ENCODE measurements at regions not wholly inside any gene's neighbourhood (a gene's known extent, or its start where the extent isn't known, plus 50 kb on each side); places are given as distances from the start of the nearest gene placed in this dataset.

DNA sequence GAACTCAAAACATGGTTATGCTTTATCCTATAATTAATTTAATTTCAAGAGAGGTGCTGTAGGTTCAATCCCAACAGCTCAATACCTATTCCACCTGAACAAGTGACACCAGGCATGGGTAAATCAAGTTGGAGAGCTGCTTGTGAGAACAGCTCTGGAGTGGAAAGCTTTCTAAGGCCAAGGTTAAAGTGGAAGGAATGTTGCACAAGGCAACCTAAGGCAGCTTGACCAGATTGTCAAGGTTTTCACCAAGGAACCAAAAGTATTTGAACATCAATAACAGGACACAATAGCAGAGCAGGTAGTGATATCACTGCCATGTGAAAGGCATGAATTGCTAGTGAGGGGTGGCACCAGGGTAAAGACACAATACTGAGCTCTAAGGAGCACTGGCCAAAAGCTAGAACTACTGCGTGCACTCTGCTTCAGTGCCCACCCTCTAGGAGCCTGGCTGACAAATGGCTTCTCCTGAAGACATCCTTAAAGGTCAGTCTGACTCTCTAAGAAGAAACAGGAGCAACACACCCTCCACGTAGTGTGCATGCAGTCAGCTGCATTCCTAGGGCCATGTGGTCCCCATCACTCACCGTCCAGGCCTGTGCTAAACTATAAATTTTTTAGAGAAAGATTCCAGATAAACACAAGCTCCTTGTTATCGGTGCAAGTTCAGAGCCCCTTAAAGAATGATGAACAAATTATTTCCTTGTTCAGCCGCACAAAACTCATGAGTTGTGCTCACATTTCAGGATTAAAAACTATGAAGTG lies 677.7 kb upstream of the KLF4 start:
- no peak overlapping the region for H3K4me3 ChIP-seq (ENCODE audit: low read depth, low read length)
- DNase-seq (ENCODE audit: low read depth) = no peak

DNA sequence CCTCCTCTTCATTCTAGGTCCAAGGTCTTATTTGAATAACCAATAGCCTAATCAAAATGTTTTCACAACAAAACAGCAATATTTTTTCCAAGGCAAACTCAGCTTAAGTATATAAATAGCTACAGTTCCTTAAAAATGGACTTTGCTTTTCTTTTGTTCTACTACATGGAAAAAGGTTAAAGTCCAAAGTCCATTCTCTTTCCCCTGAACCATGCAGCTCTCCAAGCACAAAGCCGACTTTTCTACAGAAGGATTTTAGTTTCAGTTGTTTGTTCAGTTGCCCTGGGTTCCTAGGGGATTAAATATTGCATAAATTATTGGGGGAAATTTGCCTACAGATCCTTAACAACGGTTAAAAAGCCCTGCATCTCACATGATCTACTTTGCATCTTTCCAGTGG lies 677.0 kb upstream of the KLF4 start:
- no peak for DNase-seq (ENCODE audit: low read depth)
- no peak overlapping the region for H3K4me3 ChIP-seq (ENCODE audit: low read depth, low read length)

DNA sequence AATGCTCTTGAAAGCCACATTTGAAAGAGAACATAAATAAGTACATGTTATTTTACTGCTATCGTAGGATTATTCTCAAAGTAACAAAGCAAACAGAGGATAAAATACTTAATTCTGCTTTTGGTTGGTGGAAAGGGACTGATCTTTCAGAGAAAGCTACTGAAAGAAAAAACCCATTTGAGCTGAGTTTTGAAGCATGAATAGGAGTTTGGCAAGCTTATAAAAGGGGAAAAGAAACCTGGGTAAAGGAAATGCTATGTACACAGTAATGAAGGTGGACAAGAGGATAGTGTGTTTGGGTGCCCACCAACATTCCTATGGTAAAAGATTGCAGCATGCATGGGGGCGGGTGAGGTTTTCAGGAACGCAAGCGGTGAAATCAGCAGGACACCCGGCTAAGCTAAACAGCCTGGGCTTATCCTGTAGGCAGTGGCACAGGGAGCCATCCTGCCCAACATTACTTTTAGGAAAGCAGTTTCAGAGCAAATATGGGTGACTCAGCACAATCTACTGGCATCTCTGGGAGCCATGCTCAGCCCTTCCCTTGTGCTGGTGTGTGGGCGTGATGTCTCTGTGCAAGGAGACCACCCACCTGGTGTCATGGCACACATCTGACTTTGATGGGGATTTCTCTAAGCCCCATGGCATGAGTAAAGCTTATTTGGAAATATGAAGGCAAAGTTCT lies 673.9 kb upstream of the KLF4 start:
- DNase-seq (ENCODE audit: low read depth) = no peak
- no peak overlapping the region for H3K4me3 ChIP-seq (ENCODE audit: low read depth, low read length)

DNA sequence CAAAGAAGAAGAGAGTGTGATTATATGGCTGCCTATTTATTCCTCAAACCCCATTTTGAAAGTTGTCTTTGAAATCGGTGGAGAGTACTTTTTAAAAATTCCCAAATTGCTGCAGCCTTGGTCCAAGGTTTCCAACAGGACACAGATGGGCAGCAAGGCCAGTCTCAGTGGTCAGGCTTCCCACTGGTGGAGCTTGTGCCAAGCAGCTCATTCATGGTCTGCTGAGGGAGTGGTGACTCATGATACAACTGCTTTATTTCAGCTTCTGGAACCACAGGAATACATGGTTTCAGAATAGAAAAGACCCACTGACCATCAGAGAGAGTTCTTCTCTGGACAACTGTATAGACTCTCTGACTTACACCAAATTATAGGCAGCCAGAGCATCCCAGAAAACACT lies 673.1 kb upstream of the KLF4 start:
- peak; percentile 78 for DNase-seq (ENCODE audit: low read depth)
- H3K4me3 ChIP-seq (ENCODE audit: low read depth, low read length) = no peak overlapping the region

DNA sequence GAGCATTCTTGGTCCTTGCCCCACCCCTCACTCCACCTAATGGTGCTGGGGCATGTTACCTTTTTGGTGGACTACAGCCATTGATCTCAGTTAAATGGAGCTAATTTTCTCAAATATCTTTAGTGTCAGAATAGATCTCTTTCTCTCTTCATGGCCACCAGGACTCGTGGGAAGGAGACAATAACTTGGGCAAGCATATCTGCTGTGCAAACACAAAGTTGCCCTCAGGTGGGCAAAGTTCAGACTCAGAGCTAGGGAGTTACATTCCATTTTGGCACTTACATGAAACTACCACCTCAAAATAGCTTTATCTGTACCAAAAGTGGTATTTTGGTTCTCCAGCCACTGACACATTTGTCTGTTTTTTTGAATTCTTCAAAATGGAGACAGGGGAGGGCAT lies 671.9 kb upstream of the KLF4 start:
- DNase-seq (ENCODE audit: low read depth) = no peak
- H3K4me3 ChIP-seq (ENCODE audit: low read depth, low read length) = no peak overlapping the region

DNA sequence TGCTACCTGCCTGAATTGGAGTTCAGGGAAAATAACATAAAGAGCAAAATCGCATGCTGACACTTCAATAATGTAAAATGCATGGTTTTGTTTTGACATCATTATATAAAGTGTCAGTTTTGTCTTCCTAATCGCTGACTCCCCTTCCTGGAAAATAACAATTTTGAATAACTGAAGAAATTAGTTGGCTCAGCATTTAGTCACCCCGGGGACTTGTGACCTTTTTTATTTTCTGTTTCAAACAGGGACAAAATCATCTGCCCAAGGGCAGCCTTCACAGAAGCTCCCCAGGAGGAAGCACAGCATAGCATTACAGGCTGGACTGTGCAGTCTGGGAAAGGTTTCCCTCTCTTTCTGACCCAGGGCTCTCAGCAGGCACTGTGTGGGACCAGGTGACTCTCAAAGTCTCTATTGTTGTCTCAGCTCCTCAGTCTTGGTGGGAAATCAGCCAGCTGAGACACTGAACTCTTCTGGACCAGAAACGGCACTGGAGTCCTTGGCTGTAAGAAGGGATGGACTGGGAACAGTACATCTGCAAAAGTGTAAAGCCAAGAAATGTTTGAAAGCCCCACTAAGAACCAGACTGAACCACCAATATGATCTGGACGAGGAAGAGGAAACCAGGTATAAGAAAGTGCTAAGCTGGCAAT lies 671.3 kb upstream of the KLF4 start:
- no peak overlapping the region for H3K4me3 ChIP-seq (ENCODE audit: low read depth, low read length)
- no peak for DNase-seq (ENCODE audit: low read depth)

DNA sequence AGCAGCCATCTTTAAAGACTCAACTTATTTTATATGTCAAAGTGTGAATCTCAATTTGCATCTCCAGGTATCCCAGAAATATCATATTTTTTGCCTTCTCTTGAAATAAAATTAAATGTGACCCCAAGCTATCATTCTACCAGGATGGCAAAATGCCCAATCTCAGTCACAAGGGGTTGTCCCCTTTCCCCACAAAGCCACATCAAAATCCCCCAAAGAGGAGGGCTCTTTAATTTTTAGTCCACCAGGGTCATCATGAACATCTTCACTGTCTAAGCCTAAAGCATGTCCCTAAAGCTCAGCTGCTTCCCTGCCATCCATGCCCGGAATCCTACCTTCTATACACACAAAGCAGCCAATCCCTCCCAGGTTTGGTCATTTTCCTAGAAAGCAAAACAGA lies 670.5 kb upstream of the KLF4 start:
- no peak overlapping the region for H3K4me3 ChIP-seq (ENCODE audit: low read depth, low read length)
- DNase-seq (ENCODE audit: low read depth) = no peak

DNA sequence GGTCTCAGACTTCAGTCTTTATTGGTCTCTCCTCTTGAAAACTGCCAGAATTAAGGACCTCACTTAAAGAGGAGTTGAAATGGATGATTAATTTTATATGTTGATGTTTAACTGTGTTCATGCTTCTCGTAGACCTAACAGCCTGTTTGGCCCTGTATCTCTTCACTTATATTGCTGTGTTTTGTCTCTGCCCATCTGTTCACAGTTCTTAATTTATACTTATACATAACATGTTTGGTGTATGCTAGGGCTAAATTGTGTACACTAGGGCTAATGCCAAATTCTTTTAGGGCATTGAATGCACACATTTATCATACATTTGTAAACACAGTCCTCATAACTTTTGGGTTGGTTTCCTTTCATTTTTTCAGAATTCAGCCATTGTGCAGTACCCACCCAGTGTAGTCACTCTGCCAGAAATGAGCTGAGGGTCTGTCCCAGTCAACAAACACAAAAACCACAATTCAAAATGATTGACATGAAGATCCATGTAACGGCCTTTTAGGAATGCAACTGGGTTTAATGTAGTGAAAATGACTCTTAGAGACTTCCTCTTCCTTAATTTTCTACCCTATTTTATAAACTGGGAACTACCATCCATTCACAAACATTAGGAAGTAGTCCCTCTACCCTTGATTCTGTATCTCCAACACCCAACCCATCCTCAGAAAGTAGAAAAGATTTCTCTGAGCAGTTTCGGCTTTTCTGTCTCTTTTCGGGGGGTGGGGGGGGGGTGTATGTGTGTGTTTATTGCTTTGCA lies 668.8 kb upstream of the KLF4 start:
- no peak for DNase-seq (ENCODE audit: low read depth)
- no peak overlapping the region for H3K4me3 ChIP-seq (ENCODE audit: low read depth, low read length)

DNA sequence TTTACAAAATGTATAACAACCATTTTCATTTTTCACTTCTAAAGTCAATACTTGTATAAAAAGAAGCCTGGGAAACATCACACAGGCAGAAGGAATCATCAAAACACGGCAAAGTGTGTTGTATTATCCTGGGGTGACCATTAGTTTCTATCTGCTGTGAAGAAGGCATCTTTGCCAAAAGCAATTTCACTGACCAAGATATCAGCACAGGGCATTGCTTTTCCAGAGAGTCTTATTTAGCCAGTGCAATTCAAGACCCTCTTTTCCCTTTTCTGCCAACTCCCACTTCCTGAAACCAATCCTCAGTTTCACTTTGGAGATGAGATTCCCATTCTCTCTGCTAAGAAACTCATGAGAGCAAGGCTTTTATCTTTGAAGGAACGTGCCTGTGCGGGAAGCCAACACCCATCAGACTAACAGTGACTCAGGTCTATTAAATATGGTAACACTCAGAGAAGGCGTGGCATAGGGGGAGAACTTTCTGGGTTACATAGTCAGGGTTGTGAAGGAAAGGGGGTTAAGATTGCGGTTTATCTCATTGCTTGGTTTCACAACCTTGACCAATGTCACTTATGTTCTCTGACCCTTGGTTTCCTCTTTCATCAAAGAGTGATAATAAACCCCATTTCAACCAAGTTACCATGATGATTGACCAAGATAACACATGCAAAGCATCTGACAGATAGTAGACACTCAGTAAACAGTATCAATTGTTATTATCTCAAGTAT lies 666.9 kb upstream of the KLF4 start:
- no peak overlapping the region for H3K4me3 ChIP-seq (ENCODE audit: low read depth, low read length)
- no peak for DNase-seq (ENCODE audit: low read depth)

DNA sequence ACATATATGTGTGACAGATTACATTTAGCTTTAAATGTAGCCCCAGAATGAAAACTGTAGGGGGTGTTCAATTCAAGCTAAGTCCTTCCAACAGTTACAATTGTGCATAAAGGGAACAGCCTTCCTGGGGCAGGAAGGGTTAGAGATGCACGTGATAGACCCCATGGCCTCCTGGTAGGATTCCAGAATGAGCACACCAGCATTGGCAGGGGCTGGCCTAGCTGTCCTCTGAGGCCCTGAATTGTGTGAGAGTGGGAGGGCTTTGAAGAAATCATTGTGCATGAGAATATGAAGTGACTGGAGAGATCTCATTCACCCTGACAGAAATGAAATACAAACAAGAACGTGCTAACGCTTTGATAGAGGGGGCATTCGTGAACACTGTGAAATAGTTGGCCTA lies 663.8 kb upstream of the KLF4 start:
- H3K4me3 ChIP-seq (ENCODE audit: low read depth, low read length) = no peak overlapping the region
- DNase-seq (ENCODE audit: low read depth) = no peak

DNA sequence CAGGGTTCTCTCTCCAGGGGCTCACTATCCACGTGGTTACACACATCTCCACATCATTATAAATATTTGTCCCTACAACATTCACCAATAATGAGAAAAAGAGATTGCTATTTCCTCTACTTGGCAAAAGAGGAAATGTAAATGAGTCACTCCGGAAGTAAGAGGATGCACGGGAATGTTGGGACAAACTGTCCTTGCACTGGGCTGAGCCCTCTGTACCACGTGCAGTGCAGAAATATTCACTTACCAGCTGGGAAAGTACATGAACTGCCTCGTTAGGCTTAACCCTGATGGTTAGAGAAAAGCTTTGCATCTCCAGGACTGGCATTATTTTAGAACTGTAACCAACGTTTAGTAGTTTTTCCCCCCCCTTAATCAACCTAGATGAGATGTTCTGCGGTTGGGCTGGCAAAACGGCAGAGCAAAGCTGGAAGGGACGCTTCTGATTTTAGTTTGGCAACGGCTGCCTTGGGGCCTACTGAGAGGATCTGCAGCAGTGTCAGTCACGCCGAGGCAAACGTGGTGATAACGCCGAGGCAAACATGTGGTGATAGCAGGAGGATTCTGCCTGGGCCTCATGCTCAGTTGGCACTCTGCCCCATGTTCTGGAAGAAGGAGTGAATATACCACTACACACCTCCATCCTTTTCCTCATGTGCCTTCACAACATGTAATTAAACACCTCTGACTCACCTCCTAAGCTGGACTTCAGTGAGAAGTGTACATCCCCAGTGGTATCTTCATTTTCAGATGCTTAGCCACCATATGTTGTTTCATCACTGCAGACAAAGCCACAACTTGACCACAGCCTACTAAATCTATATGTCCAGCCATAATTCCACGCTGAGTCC lies 661.4 kb upstream of the KLF4 start:
- H3K4me3 ChIP-seq (ENCODE audit: low read depth, low read length) = no peak overlapping the region
- DNase-seq (ENCODE audit: low read depth) = peak; percentile 89

DNA sequence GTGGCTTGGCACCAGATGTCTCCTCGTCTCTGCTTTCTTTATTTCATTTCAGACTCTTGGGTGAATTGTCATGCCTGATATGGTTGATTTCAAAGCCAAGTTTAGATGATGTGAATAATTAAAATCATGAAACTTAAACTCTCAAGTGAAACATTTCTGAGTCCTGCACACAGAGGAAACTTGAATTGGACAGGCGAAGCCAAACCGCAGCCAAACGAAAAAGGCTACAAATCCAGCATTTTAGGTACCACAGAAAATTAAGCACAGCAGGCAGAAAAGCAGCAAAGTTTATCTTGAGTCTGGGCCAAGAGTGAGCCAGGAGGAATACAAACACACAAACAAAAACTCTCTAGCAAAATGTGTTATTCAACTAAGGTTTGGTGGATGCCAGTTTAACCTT lies 659.8 kb upstream of the KLF4 start:
- no peak for DNase-seq (ENCODE audit: low read depth)
- no peak overlapping the region for H3K4me3 ChIP-seq (ENCODE audit: low read depth, low read length)

DNA sequence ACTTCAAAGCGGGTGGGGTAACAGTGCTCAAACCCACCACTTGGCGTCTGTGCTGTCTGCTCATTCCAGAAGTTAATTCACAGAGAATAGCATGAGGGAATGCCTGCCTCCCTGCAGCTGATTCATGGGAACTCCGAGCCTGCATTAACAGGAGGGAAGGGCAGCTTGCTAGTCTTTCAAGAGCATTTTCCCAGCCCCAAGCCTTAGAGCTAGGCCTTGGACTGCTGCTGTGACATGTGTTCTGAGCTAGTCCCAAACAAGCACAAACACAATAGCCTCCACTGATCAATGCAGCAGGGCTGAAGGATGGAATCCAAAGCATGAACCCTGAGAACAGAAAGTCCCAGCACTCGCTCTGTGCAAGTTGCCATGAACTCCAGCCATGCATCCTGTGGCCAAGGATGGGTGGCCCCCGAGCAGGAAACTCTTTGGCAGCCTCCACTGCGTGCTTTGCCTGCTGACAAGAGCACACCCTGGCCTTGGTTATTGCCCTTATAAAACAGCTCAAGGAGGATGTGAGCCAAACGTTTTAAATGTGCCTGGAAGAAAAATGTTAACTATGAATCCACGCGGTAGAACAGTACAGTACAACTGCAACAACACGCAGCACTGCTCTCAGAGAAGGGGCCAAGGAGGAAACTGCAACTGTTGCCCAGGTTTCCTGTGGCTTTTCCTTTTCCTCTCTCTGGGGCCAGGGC lies 653.1 kb upstream of the KLF4 start:
- no peak overlapping the region for H3K4me3 ChIP-seq (ENCODE audit: low read depth, low read length)
- DNase-seq (ENCODE audit: low read depth) = peak; percentile 99

DNA sequence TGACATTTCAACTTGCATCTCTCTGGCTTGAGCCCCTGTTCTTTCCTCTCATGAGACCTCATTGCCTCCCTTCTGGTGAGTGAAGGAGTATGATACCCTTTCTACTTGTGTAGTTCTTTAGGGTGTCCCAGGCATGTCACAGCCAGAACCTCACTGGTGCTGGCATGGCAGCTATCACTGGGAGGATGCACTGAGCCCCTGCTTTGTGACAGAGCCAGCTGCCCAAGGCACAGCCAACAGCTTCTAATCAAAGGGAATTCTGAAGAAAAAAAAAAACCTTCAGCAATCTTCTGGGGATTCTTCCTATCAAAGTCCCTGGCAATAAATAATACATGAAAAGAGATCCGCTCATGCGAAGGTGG lies 652.6 kb upstream of the KLF4 start:
- DNase-seq (ENCODE audit: low read depth) = no peak
- H3K4me3 ChIP-seq (ENCODE audit: low read depth, low read length) = no peak overlapping the region

DNA sequence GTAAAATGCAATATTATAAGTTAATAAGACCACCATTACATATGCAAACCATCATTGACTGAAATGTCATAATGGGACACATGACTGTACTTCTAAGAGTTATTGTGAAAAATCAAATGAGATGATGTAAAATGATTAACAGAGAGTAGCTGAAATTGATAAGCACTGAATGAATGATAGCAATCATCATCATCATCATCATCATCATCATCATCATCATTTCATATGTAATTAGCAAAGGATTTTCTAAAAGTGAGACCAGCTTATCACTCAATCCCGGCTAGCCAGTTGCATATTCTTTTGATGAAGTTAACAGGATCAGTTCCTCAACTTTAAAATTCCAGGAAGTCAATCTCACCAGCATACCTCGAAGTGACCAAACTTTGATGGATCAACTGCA lies 650.3 kb upstream of the KLF4 start:
- H3K4me3 ChIP-seq (ENCODE audit: low read depth, low read length) = no peak overlapping the region
- no peak for DNase-seq (ENCODE audit: low read depth)

DNA sequence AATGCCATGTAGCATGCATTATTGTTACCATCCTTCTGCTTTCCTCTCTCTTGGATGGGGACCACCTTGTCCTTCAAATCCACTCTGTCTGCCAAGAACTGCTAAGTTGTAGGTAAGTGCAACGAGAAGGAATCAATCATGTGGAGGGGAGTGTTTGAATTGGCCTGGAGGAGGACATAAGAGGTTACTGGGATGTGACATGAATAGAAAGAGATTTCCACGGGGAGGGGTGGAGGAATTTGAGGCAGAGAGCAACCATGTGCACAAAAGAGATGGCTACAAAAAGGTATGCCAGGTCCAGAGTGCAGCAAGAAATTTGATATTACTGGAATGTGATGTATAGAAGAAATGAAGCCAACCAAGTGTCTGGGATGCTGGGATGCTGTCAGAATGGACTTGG lies 648.9 kb upstream of the KLF4 start:
- H3K4me3 ChIP-seq (ENCODE audit: low read depth, low read length) = no peak overlapping the region
- DNase-seq (ENCODE audit: low read depth) = no peak

DNA sequence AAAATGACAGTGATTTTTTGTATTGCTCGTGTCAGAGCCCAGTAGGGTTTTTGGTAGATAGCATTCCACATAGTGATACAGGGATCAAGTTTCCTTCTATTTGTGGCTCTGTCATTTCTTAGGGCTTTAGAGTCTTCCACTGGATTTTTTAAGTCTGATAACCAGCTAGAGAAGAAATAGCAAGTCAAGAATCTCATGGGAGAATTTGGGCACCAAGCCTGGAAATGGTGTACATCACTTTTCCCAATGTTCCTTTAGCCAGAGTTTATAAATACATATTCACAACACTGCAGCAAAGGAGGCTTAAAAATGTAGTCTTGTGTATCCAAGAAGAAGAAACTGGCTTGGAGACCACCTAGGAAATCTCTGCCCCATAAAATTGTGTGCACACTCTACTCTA lies 647.1 kb upstream of the KLF4 start:
- DNase-seq (ENCODE audit: low read depth) = no peak
- no peak overlapping the region for H3K4me3 ChIP-seq (ENCODE audit: low read depth, low read length)

DNA sequence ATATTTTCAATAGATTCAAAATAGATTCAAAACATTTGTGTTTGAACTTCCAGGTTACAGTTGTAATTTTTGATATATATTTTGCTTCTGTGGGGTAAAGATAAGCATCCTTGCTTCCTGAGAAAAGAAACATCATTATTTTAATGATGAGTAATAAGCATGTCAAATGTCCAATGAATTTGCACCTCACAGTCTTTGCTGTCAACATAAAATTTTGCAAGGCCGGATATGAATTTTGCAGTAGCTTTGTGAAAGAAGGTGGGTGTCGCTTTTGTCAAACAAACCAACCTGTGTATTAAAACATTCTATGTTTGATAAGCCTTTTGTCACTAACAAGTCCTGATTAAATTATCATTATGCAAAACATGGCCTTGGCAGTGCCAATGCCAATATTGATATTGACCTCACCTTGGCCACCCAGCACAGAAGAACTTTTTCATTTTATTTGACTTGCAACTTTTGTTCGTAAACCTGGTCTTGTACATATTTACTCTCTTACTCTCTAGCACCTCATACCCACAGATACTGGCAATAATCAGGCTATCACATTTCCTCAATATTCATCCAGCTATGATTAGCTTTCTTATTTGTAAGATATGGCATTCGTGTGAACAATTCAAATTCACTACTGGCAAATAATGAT lies 645.0 kb upstream of the KLF4 start:
- H3K4me3 ChIP-seq (ENCODE audit: low read depth, low read length) = no peak overlapping the region
- no peak for DNase-seq (ENCODE audit: low read depth)

Data from skeletal muscle cell (primary cell).